Thoracic aorta (tissue), 2 donors: ENCODE measurements at regions not wholly inside any gene's neighbourhood (a gene's known extent, or its start where the extent isn't known, plus 50 kb on each side); places are given as distances from the start of the nearest gene placed in this dataset.

ENCODE experiments used
- ATAC-seq: fragments of 150-250 bp; one replicate; pipeline ENCODE4 v1.8.0; 2017; ENCODE audit warnings: low read depth; ENCODE audit not compliant: insufficient number of reproducible peaks, low FRiP score
- DNase-seq: peaks from one replicate; pipeline ENCODE4 v3.0.0-alpha.2; 2020; ENCODE audit warnings: low spot score
- H3K27ac ChIP-seq, 2 donors: fragments of 200-600 bp; sonication (generic); 1 replicate in 1 of 2; 2 replicates in 1 of 2; pipeline ENCODE4 v1.5.1; 2016; ENCODE audit warnings: mild to moderate bottlenecking in 2 of 2, moderate library complexity in 2 of 2
- H3K27me3 ChIP-seq: fragments of 200-600 bp; sonication (generic); replicated peaks from 2 replicates; pipeline ENCODE4 v1.6.0; 2016; ENCODE audit warnings: mild to moderate bottlenecking; ENCODE audit not compliant: insufficient read depth
- H3K36me3 ChIP-seq: fragments of 200-600 bp; sonication (generic); one replicate; pipeline ENCODE4 v1.5.1; 2016
- H3K4me1 ChIP-seq, 2 donors: fragments of 200-600 bp; sonication (generic); 1 replicate in 1 of 2; 2 replicates in 1 of 2; pipeline versions ENCODE4 v1.5.1 to v1.6.0; 2016; ENCODE audit warnings: low read depth in 2 of 2, mild to moderate bottlenecking in 1 of 2; ENCODE audit not compliant: control insufficient read depth in 1 of 2
- H3K4me3 ChIP-seq: fragments of 200-600 bp; sonication (generic); 2 replicates; pipeline ENCODE4 v1.5.1; 2016; ENCODE audit warnings: mild to moderate bottlenecking
- H3K9me3 ChIP-seq: fragments of 200-600 bp; sonication (generic); 2 replicates; pipeline ENCODE4 v1.5.1; 2016
- CTCF ChIP-seq: fragments of 200-600 bp; sonication (generic); IDR thresholded peaks from one replicate; pipeline ENCODE4 v1.5.1; 2019; ENCODE audit warnings: antibody characterized with exemption

GRCh38 chr13:99867535-99868257 is 103.9 kb downstream of the ZIC5 start:
- H3K9me3 ChIP-seq = no peaks in the 10 kb centered on the region
- H3K27ac ChIP-seq = no peak overlapping the region
- no peaks in the 10 kb centered on the region for H3K27me3 ChIP-seq
- no peak for DNase-seq
- H3K36me3 ChIP-seq = no peaks in the 10 kb centered on the region
- TF ChIP-seq CTCF = no peak
- ATAC-seq = no peak
- no peaks in the 10 kb centered on the region for H3K4me1 ChIP-seq
- no peak overlapping the region for H3K4me3 ChIP-seq

- DNase-seq (no peak), ATAC-seq (no peak)
- Histone ChIP-seq H3K4me1 (no peaks in the 10 kb centered on the region), H3K4me3 (no peak overlapping the region), H3K9me3 (no peaks in the 10 kb centered on the region), H3K36me3 (no peaks in the 10 kb centered on the region), H3K27ac (no peak overlapping the region), H3K27me3 (no peaks in the 10 kb centered on the region)
- no peak for TF ChIP-seq CTCF
Measured at GRCh38 chr13:99866781-99867180, 104.8 kb downstream of the ZIC5 start.

- no peak for ATAC-seq
Measured at GRCh38 chr13:99865420-99865930, 106.1 kb downstream of the ZIC5 start.

GRCh38 chr13:99864627-99864990 is 107.0 kb downstream of the ZIC5 start:
- ATAC-seq (no peak), DNase-seq (no peak)
- H3K9me3 ChIP-seq = no peaks in the 10 kb centered on the region
- H3K27ac ChIP-seq = no peak overlapping the region
- H3K27me3 ChIP-seq = no peaks in the 10 kb centered on the region
- no peaks in the 10 kb centered on the region for H3K4me1 ChIP-seq
- no peak for TF ChIP-seq CTCF
- no peak overlapping the region for H3K4me3 ChIP-seq
- H3K36me3 ChIP-seq = no peaks in the 10 kb centered on the region

More at GRCh38 chr13:99865420-99865930, 106.1 kb downstream of the ZIC5 start:
- H3K4me1 ChIP-seq = no peaks in the 10 kb centered on the region
- no peaks in the 10 kb centered on the region for H3K27me3 ChIP-seq
- no peak overlapping the region for H3K4me3 ChIP-seq
- no peaks in the 10 kb centered on the region for H3K36me3 ChIP-seq
- DNase-seq = no peak
- H3K9me3 ChIP-seq = no peaks in the 10 kb centered on the region
- no peak for TF ChIP-seq CTCF
- H3K27ac ChIP-seq = no peak overlapping the region

GRCh38 chr13:99863789-99864626 is 107.6 kb downstream of the ZIC5 start:
- DNase-seq (no peak), ATAC-seq (no peak)
- no peak overlapping the region for H3K4me3 ChIP-seq
- no peaks in the 10 kb centered on the region for H3K4me1 ChIP-seq
- TF ChIP-seq CTCF = no peak
- H3K27me3 ChIP-seq = no peaks in the 10 kb centered on the region
- no peaks in the 10 kb centered on the region for H3K36me3 ChIP-seq
- H3K9me3 ChIP-seq = no peaks in the 10 kb centered on the region
- no peak overlapping the region for H3K27ac ChIP-seq
